NCI-H128 (cell line): ENCODE measurements at regions not wholly inside any gene's neighbourhood (a gene's known extent, or its start where the extent isn't known, plus 50 kb on each side); places are given as distances from the start of the nearest gene placed in this dataset.
"Not testable (repeated sequence)": the region's sequence is repeated elsewhere in the genome, so short reads cannot be mapped to it uniquely, and the experiment has no call there.

ENCODE experiments used
- DNase-seq: peaks from one replicate; lab custom pipeline; 2025; ENCODE audit not compliant: unreplicated experiment; lab: John Stamatoyannopoulos, UW

DNA sequence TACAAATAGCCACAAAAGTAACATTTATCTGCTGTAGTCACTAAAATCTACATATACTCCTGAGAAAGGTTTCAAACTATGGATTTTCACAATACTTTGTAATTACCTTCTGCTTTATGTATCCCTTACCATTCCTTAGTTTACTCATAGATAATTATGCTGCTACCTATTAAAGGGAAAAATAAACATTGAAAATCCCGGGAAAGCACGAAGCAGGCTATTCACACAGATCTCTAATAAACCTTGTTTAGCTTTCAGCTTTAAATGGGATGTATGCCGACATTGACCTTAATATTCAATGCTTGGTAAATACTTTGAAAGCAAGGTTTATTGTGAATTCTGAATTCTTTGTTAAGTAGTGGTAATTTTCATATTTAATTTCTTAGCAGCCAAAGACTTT, 58.5 kb upstream of the SMIM30 start:
- no peak for DNase-seq

DNA sequence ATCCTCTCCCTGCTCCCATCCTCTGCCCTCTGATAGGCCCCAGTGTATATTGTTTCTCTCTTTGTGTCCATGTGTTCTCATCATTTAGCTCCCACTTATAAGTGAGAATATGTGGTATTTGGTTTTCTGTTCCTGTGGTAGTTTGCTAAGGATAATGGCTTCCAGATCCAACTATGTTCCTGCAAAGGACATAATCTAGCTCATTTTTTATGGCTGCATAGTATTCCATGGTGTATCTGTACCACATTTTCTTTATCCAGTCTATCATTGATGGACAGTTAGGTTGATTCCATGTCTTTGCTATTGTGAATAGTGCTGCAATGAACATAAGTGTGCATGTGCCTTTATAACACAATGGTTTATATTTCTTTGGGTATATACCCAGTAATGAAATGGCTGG, 57.8 kb upstream of the SMIM30 start:
- DNase-seq, result not testable (repeated sequence)

DNA sequence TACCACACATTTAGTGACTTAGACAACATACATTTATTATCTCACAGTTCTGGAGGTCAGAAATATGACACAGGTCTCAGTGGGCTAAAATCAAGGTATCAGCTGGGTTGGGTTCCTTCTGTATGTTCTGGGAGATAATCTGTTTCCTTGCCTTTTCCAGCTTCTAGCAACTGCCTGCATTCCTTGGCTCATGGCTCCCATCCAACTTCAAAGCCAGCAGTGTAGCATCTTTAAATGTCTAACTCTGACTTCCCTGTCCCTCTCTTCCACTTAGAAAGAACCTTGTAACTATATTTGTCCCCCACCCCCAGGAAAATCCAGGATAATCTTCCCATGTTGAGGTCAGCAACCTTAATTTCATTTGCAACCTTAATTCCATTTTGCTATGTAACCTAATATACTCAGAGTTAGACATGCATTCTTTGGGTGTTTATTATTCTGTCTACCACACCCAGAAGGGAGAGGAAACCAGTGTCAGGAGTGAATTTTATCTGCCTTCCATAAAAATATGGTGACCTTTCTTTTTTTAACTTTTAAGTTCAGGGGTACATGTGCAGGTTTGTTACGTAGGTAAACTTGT, 57.3 kb upstream of the SMIM30 start:
- DNase-seq, result no peak

DNA sequence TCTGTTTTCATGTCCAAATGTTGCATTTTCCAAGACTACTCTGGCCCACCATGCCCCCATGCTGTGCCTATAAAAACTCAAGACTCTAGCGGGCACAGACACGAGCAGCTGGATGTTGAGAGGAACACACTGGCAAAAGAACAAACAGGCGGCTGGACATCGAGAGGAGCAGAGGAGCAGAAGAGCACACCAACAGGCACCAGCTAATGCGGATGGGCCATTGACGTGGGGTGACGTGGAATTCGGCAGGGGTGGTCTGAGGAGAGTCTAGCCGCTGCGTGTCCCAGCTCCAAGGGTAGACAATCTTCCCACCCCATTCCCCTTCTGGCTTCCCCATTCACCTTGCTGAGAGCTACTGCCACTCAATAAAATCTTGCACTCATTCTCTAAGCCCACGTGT, 54.4 kb upstream of the SMIM30 start:
- DNase-seq, result no peak

DNA sequence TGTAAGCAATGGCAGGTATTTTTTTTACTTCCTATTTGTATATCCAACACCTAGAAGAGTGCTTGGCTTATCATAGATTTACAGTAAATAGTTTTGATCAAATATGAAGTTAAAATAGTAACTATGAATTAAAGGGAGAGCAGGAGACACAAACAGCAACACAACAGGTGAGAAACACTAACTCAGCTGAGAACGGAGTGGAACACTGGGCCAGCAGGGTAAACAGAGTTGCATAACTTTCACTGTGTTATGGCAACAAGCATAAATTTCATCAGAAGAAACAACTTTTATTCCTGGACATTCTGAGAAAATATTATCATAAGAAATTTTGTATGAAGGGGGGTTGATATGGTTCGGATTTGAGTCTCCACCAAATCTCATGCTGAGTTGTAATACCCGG, 52.2 kb upstream of the SMIM30 start:
- no peak for DNase-seq
